RPMI7951 (cell line): ENCODE measurements at regions not wholly inside any gene's neighbourhood (a gene's known extent, or its start where the extent isn't known, plus 50 kb on each side); places are given as distances from the start of the nearest gene placed in this dataset.
"Not testable (repeated sequence)": the region's sequence is repeated elsewhere in the genome, so short reads cannot be mapped to it uniquely, and the experiment has no call there.

Experiments
- DNase-seq: peaks from one replicate; pipeline ENCODE4 v3.0.0-alpha.2; 2012; ENCODE audit warnings: low read depth

GRCh38 chr12:64552510-64552909 is 57.8 kb upstream of the RASSF3 start:
- DNase-seq, result not testable (repeated sequence)

GRCh38 chr12:64553689-64554088 is 56.6 kb upstream of the RASSF3 start:
- not testable (repeated sequence) for DNase-seq

- no peak for DNase-seq
These were observed 54.1 kb upstream of the RASSF3 start for GRCh38 chr12:64556231-64556630.

GRCh38 chr12:64558754-64559153 is 51.5 kb upstream of the RASSF3 start:
- no peak for DNase-seq

DNA sequence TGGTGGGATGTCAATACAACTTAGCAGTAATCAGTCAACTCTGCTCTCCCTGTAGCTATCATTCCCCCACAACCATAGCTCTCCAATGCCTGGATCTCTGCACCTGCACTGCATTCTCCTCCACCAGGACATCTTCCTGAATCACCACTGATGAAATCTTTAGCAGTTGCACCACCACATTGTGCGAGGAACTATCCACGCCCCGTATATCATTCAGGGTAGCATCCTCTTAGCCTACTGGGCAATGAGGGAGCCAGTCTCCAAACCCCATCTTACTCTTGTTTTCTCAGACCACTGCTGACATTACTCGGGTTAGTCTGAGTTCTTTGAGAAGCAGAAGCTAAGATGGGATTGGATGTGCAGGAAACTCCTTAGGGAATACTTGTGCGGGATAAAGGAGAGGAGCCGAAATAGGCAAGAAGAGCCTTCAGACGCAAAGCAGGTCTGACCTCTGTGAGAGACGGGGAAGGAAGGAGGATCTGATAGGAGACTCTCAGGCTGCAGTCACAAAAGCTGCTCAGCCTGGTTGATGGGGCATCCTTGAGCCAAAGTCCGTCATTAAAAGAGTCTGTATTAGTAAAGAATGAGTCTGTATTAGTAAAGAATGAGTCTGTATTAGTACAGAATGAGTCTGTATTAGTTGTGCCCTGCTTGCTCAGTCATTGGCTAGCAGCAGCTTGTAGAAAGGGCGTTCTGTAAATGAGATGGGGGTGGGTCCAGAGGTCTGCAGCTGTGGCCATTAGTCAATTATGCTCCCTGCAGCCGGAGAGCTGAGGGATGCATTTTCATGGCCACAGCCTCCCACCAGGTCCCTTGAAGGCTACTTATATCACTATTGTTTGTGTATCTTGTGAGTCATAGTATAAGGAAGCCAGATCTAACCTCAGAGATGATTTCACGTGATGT is 49.6 kb upstream of the RASSF3 start:
- DNase-seq, result peak; percentile 91
